AG04450 (cell line): ENCODE measurements at regions not wholly inside any gene's neighbourhood (a gene's known extent, or its start where the extent isn't known, plus 50 kb on each side); places are given as distances from the start of the nearest gene placed in this dataset.

Source experiments
- CTCF ChIA-PET: fragments of 300-600, 350-600 bp; formaldehyde crosslinking; extraction: SDS; loops from one replicate; lab custom pipeline; 2022; ENCODE audit warnings: antibody characterized with exemption, inconsistent platforms; lab: Charles Lee
- POLR2A ChIA-PET: fragments of 350-600 bp; formaldehyde crosslinking; extraction: SDS; loops from one replicate; lab custom pipeline; 2021; ENCODE audit warnings: antibody characterized with exemption, inconsistent platforms; lab: Yijun Ruan, JAX
- DNase-seq: peaks from one replicate; pipeline ENCODE4 v3.0.0-alpha.2; 2011; ENCODE audit warnings: low read depth, low spot score
- H3K27ac ChIP-seq: one replicate; pipeline ENCODE4 v1.5.1; 2012; ENCODE audit warnings: low read depth, low read length, control low read depth
- H3K27me3 ChIP-seq: one replicate; pipeline ENCODE4 v1.6.0; 2012; ENCODE audit warnings: low read length; ENCODE audit not compliant: control insufficient read depth, insufficient read depth
- H3K4me3 ChIP-seq: 2 replicates; pipeline ENCODE4 v1.5.1; 2011; ENCODE audit warnings: mild to moderate bottlenecking, low read depth, low read length, control low read depth
- H3K9me3 ChIP-seq: 2 replicates; pipeline ENCODE4 v1.5.1; 2012; ENCODE audit warnings: low read length; ENCODE audit not compliant: control insufficient read depth, insufficient read depth
- CTCF ChIP-seq: IDR thresholded peaks from 2 replicates; pipeline ENCODE4 v1.5.1; 2011; ENCODE audit warnings: low read depth, low read length, control low read depth, inconsistent platforms

DNA sequence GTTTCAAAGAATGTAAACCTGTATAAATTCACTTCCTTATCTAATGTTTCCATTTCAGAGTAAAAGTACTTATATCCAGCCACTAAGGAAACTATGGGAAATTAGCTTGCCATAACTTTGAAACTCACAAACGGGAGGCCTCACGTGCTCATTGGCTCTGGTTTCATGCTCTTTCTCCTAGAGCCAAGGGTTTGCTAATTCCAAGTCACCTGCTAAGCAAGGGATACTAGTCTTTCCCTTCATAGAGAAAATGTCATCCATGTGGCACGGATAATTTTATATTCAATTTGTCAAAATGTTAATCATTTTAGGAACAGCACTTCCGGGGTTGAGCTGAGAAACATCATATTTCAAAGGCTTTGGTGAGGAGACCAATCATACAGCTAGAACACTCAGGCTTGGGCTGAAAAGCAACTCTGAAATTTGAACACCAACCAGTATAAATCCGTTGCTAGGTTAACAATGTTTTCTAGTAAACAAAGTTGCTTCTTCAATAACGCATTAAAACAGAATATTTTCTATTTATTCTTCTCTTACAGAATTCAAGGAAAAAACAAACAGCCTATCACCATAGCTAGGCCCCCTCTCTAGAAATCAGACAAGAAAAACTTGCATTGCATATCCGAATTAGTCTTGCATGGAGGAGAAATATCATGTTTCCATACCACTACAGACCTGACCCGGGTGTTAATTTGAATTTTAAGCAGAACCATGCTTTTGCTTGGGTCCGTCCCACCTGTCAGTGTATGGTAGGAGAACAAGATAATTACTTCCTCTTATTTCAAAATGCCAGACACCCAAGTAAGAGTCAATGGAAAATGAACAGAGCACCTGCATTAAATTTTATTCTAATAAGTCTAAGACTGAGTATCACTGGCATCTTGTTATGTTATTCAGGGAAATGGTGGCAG lies 196.1 kb upstream of the ESRRG start:
- Histone ChIP-seq H3K27ac (no peak overlapping the region), H3K4me3 (no peak overlapping the region), H3K27me3 (no peaks in the 10 kb centered on the region), H3K9me3 (no peaks in the 10 kb centered on the region)
- ChIA-PET CTCF (no interaction called here), POLR2A (no interaction called here)
- no peak for TF ChIP-seq CTCF
- DNase-seq = no peak

- H3K9me3 ChIP-seq = no peaks in the 10 kb centered on the region
- ChIA-PET CTCF (no interaction called here), POLR2A (no interaction called here)
- H3K4me3 ChIP-seq = no peak overlapping the region
- no peak overlapping the region for H3K27ac ChIP-seq
- TF ChIP-seq CTCF = no peak
- DNase-seq = no peak
- no peaks in the 10 kb centered on the region for H3K27me3 ChIP-seq
Observed at GRCh38 chr1:216916890-216917438, 193.7 kb upstream of the ESRRG start.

DNA sequence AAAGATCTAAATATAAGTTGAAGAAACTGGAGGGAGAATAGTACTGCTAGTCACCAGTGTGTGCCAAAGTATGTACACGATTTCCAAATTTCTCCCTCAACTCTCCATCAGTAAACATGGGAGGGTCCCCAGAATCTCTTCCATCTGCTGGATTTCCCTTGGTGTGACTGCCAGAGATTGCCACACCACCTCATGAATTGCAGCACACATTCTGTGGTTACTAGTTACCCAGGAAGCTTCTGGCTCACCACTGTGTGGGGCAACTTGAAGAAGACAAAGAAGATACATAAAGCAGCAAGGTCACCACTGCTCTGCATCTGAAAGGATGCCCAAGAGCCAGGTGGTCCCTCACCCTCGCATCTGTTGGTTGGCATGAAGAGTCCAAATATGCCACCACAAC lies 191.7 kb upstream of the ESRRG start:
- Histone ChIP-seq H3K4me3 (no peak overlapping the region), H3K27ac (no peak overlapping the region), H3K9me3 (no peaks in the 10 kb centered on the region), H3K27me3 (no peaks in the 10 kb centered on the region)
- CTCF ChIA-PET = no interaction called here
- no peak for DNase-seq
- TF ChIP-seq CTCF = no peak
- POLR2A ChIA-PET = no interaction called here

DNA sequence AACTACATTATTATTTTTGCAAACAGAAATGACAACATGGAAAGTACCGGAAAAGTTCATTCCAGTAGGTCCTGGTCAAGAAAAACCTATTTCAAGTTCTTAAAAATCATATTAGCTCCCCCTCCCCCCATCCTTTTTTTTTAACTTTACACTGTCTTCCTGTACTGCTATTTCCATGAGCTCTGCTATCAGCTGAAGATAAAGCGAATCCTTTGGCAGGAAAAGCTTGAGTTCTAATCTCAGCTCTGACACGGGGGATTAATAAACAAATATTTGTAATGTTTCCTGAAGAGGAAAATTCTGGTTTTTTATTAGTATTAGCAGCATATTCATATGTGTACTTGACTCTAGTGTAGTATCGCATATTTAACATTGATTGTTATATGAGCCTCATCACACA lies 190.7 kb upstream of the ESRRG start:
- H3K4me3 ChIP-seq = no peak overlapping the region
- ChIA-PET CTCF (no interaction called here), POLR2A (no interaction called here)
- no peak for TF ChIP-seq CTCF
- no peaks in the 10 kb centered on the region for H3K27me3 ChIP-seq
- H3K27ac ChIP-seq = no peak overlapping the region
- no peak for DNase-seq
- H3K9me3 ChIP-seq = no peaks in the 10 kb centered on the region
